ENCODE measurements at regions not wholly inside any gene's neighbourhood (a gene's known extent, or its start where the extent isn't known, plus 50 kb on each side); places are given as distances from the start of the nearest gene placed in this dataset.
A peak's percentile ranks its signal among the peaks of the same experiment; 100 is the strongest.

DNA sequence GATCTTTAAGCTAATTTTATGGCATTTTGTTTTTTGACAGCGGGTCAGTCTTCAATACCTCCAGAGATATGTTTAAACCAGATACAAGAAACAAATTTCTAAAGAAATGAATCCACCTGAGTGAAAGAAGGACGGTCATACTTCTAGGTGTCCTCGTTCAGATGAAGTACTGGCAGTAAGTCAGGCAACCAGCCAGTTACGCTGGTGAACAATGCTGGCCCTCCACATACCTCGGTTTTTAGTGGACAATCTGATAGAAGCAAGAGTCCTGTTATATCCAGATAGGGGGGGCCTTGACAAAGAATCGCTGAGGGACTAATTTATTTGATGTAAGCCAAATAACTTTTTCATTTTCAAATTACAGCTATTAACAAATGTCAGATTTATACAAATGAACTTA is 266.4 kb upstream of the KLF14 start:
- no peak for DNase-seq

DNA sequence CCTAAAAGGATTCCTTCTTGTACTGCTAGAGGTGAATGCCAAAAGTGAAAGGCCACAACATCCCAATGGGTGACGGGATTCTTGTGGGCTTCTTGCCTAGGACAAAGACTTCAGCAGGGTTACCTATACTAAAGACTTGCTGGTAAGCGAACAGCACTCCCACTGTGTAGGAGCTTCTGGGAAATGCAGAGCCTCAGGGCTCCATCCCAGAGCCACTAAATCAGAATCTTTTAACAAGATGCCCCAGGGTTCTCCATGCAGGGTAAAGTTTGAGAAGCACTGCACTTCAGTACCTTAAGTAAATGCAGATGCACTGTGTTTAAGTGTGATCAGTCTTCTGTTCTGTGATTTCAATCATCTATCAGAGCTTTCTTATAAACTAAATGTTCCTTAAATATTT is 266.9 kb upstream of the KLF14 start:
- no peak for DNase-seq

DNA sequence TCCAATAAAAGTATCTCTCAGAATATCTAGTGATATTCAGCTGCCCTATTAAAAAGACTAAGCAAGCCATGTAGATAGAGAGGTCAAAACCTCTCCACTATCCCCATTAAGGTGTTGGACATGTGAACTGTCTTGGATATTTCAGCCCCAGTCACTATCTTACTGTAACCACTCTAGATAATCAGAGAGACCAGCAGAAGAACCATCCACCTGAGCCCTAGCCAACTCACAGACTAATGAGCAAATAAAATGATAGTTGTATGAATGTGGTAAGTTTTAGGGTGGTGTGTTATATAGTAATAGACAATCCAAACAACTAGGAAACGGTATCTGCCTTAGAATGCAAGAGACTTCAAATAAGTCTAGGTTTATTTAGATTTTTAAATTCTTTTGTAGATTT is 268.6 kb upstream of the KLF14 start:
- DNase-seq = no peak

DNA sequence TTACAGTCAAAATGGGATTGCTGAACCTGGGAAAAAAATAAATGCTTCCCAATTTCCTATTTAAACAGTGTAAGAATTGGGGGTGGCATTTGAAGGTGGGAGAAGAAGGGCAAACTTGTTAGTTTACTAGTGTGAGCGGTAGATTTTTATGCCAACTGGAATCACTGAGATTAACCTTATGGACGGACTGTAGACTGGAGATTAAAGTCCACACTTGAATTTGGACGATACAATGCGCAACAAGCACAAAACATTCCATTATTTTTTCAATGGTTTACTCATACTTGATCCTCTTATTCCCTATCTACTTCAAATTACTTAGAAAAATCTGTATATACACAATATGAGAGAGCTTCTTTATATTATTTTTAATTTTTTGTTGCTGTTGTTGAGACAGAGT is 269.6 kb upstream of the KLF14 start:
- no peak for DNase-seq

DNA sequence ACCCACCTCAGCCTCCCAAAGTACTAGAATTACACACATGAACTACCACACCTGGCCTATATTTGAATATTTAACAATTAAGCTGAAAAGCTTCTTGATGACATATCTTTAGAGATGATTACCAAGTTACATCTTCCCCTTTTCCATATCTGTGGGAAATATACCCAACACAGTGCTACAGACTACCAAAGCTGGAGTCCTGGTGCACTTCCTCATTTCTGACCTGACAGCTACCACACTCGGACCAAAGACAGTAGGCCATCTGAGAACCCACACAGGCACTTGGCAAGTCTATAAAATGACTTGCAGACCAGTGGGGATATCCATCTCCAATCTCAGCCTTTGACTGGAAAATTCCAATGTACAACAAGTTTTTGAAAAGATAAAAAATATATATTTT is 270.4 kb upstream of the KLF14 start:
- DNase-seq = no peak

GRCh38 chr7:131007439-131008330 is 273.7 kb upstream of the KLF14 start:
- peak; percentile 71 for DNase-seq

GRCh38 chr7:131008840-131009711 is 275.1 kb upstream of the KLF14 start:
- DNase-seq = no peak

DNA sequence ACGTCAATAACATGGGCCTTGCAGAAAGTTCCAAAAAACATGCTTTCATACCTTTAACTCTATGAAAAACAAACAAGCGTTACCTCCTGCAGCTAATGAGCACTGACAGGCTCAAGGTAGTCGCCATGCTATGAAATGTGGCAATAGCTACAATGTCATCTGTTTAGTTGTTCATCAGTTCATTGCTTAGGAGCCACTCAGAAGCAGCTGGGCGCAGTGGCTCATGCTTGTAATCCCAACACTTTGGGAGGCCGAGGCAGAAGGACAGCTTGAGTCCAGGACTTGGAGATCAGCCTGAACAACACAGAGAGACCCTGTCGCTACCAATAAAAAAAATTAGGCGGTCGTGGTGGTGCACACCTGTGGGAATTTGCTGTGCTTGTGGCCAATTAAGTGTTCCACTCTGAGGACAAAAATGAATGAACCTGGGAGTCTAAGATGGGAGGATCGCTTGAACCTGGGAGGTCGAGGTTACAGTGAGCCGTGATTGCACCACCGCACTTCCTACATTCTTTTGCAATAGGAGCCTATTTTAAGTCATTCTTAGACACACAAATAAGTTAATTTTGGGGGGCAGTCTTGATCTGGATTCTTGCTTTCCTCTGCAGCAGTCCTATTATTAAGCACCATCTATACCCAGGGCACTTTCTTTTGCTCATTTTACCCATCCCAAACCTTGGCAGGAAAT is 276.2 kb upstream of the KLF14 start:
- no peak for DNase-seq

GRCh38 chr7:131010717-131011431 is 276.9 kb upstream of the KLF14 start:
- no peak for DNase-seq

- DNase-seq = no peak
Measured at GRCh38 chr7:131011432-131011742, 277.4 kb upstream of the KLF14 start.

GRCh38 chr7:131011976-131012375 is 278.0 kb upstream of the KLF14 start:
- no peak for DNase-seq

DNA sequence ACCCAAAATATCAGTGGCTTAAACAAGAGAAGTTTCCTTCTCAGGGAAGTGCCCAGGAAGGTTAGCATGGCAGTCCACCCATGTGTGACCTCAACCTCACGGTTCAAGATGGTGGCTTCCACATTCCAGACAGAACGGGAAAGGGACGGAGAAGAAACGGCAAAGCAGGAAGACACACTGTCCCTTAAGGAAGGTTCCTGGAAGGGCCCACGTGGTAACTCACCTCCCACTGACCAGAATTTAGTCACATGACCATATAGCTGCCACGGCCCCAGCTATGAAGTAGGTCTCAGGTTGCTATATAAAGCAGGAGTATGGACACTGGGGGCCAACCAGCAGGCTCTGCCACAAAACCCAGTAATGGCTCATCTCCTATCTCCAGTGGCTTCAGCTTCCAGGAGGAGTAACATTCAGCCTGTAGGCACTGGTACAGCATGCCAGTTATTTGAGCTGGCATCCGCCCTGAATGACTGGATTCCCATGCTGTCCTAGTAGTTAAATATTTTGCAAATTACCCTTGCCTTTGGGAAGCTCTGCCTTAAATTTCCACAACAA is 278.5 kb upstream of the KLF14 start:
- no peak for DNase-seq

- DNase-seq = no peak
Measured at GRCh38 chr7:131013716-131014115, 279.7 kb upstream of the KLF14 start.

DNA sequence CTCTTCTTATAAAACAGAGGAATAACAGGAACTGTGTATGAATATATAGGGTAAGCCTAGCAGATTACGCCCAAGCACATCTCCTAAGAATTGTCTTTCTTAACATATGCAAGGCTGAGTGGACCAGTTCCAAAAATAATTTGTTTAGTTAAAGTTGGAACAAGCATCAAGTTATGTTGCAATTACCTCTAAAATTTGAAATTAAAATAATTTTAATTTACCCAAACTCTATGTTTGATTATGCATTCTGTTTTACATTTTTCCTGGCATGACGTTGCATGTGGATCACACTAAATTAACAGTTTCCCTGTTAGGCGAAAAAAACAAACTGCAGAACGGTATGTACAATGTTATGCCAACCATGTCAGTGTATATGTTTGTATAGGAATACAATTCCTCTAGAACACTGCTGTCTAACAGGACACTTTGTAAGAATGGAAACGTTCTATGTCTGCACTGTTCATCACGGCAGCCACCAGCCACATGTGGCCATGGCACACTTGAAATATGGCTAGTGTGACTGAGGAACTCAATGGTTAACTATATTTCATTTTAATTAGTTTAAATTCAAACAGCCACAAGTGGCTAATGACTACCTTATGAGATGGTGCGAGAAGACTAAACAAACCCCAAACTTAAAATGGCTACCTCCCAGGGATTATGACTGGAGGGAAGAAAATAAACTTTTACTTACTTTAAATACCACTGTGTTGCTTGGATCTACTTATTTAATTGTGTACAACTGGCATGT is 281.1 kb upstream of the KLF14 start:
- DNase-seq = no peak

DNA sequence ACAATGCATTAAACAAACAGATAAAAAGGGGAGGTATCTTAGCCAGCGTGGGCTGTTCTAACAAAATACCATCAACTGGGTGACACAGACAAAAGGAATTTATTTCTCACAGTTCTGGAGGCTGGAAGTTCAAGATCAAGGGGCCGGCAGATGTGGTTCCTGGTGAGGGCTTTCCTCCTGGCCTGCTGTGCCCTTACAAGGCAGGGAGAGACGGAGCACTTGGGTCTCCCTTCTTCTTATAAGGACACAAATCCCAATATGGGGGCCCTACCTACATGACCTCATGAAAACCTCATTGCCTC is 281.6 kb upstream of the KLF14 start:
- no peak for DNase-seq

- no peak for DNase-seq
Measured at GRCh38 chr7:131016230-131016629, 282.2 kb upstream of the KLF14 start.

DNA sequence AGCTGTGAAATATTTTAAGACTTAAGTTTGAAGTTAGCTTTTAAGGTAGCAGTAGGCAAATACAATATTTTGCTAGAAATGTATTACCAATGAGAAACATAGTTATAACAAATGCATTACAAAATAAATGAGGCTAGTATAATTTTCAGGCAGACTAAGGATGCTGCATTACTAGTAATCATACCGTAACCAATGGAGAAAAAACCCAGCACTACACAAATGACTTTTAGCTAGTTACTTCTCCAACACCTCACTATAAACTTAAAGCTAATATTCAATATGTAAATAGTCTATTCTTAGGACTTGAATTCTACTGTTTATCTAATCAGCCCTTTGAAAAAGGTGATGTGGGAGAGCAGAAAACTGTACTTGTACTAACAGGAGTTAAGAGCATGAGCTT is 285.3 kb upstream of the KLF14 start:
- no peak for DNase-seq

DNA sequence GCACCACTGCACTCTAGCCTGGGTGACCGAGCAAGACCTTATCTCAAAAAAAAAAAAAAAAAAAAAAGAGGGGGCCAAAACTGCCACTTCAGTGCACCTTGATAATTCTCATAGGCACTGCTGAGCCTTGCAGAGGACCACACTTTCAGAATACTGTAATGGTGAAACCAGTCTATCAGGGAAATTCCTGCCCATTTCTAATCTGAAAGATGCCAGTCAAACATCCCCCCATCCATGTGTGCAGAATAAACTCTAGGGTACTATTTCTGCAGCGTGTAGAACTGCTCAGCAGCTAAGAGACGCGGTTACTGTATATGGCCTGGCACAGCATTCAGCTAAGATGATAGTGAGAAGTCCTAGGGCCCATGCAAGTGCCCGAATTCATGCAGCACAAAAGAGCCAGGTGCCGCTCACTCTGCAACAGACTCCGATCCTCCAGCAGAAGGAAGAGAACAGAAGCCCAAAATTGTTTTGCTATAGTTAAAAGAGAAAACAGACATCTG is 286.8 kb upstream of the KLF14 start:
- DNase-seq = no peak

DNA sequence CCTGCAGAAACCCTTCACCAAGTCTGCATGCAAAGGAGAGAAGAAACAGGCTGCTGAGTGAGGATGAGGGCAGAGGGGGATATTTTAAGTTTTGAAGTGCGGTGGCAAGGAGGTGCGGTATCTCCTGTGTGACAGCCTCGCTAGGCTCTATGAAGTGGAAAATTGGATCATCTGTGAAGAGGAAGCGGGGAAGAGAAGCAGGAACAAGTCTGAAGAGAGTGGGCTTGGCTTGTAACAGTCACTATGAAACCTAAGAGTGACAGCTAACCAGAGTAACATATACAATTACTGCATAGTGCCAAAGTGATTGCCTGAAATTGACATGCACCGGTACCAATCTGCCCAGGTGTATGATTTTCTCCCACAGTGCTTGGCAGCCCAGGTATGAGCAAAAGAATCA is 287.5 kb upstream of the KLF14 start:
- no peak for DNase-seq

DNA sequence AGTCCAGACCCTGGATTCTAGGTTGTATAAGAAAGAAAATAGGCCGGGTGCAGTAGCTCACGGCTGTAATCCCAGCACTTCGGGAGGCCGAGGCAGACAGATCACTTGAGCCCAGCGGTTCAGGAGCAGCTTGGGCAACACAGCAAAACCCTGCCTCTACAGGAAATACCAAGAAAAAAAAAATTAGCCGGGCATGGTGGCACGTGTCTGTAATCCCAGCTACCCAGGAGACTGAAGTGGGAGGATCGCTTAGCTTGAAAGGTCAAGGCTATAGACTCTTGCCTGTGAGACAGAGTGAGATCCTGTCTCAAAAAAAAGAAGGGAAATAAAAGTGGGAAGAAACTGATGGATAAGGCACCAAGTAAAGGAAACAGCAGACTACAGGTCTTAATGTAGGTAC is 287.9 kb upstream of the KLF14 start:
- DNase-seq = no peak

GRCh38 chr7:131026297-131027000 is 292.4 kb upstream of the KLF14 start:
- no peak for DNase-seq
